NCI-H2196 treated with DMSO at 0.1 percent for 48 hours (cell line): ENCODE measurements at regions not wholly inside any gene's neighbourhood (a gene's known extent, or its start where the extent isn't known, plus 50 kb on each side); places are given as distances from the start of the nearest gene placed in this dataset.
"Not testable (repeated sequence)": the region's sequence is repeated elsewhere in the genome, so short reads cannot be mapped to it uniquely, and the experiment has no call there.

Experiments used
- DNase-seq: peaks from one replicate; lab custom pipeline; 2025; ENCODE audit not compliant: unreplicated experiment; lab: John Stamatoyannopoulos, UW

- no peak for DNase-seq
Measured at GRCh38 chr7:91398341-91398740, 134.1 kb downstream of the FZD1 start.

- no peak for DNase-seq
Measured at GRCh38 chr7:91405092-91405788, 141.0 kb downstream of the FZD1 start.

- not testable (repeated sequence) for DNase-seq
Measured at GRCh38 chr7:91405873-91406272, 141.6 kb downstream of the FZD1 start.

GRCh38 chr7:91407942-91408341 is 143.7 kb downstream of the FZD1 start:
- DNase-seq: no peak

GRCh38 chr7:91408388-91409154 is 144.3 kb downstream of the FZD1 start:
- DNase-seq: no peak

- no peak for DNase-seq
Measured at GRCh38 chr7:91411060-91411459, 146.8 kb downstream of the FZD1 start.

- DNase-seq: no peak
Measured at GRCh38 chr7:91412298-91412697, 148.1 kb downstream of the FZD1 start.

GRCh38 chr7:91414734-91415133 is 150.5 kb downstream of the FZD1 start:
- DNase-seq: no peak

GRCh38 chr7:91416155-91416865 is 152.1 kb downstream of the FZD1 start:
- no peak for DNase-seq

- DNase-seq: no peak
Measured at GRCh38 chr7:91420606-91421005, 156.4 kb downstream of the FZD1 start.

GRCh38 chr7:91421018-91421417 is 156.8 kb downstream of the FZD1 start:
- DNase-seq: no peak

- no peak for DNase-seq
Measured at GRCh38 chr7:91424371-91424770, 160.1 kb downstream of the FZD1 start.

GRCh38 chr7:91425149-91425548 is 160.9 kb downstream of the FZD1 start:
- no peak for DNase-seq

- no peak for DNase-seq
Measured at GRCh38 chr7:91427051-91427450, 162.8 kb downstream of the FZD1 start.

GRCh38 chr7:91431601-91432000 is 167.4 kb downstream of the FZD1 start:
- no peak for DNase-seq

GRCh38 chr7:91434836-91435235 is 170.6 kb downstream of the FZD1 start:
- no peak for DNase-seq

GRCh38 chr7:91435381-91436059 is 171.3 kb downstream of the FZD1 start:
- DNase-seq: no peak

GRCh38 chr7:91436655-91437054 is 172.4 kb downstream of the FZD1 start:
- DNase-seq: peak; percentile 52

GRCh38 chr7:91440198-91440597 is 176.0 kb downstream of the FZD1 start:
- not testable (repeated sequence) for DNase-seq

- DNase-seq: no peak
Measured at GRCh38 chr7:91443862-91444261, 179.6 kb downstream of the FZD1 start.

GRCh38 chr7:91446819-91447218 is 182.6 kb downstream of the FZD1 start:
- no peak for DNase-seq
